Ovary (tissue), 3 donors: ENCODE measurements at regions not wholly inside any gene's neighbourhood (a gene's known extent, or its start where the extent isn't known, plus 50 kb on each side); places are given as distances from the start of the nearest gene placed in this dataset.

ENCODE experiments used
- POLR2A ChIP-seq: fragments of 450-650 bp; IDR thresholded peaks from one replicate; pipeline ENCODE4 v1.6.1; 2017; ENCODE audit warnings: antibody characterized with exemption, mild to moderate bottlenecking, moderate library complexity
- TF ChIP-seq, protein P1 (sequence below), 3 donors: fragments of 450-650 bp in 2 of 3; fragments of 200-600 bp in 1 of 3; IDR thresholded peaks; one replicate each; pipeline versions ENCODE4 v1.5.1 to v1.8.0; 2016 to 2022; ENCODE audit warnings: antibody characterized with exemption in 3 of 3, mild to moderate bottlenecking in 1 of 3
- donor health status: DM: no; HTN: no; CAD: no.

DNA sequence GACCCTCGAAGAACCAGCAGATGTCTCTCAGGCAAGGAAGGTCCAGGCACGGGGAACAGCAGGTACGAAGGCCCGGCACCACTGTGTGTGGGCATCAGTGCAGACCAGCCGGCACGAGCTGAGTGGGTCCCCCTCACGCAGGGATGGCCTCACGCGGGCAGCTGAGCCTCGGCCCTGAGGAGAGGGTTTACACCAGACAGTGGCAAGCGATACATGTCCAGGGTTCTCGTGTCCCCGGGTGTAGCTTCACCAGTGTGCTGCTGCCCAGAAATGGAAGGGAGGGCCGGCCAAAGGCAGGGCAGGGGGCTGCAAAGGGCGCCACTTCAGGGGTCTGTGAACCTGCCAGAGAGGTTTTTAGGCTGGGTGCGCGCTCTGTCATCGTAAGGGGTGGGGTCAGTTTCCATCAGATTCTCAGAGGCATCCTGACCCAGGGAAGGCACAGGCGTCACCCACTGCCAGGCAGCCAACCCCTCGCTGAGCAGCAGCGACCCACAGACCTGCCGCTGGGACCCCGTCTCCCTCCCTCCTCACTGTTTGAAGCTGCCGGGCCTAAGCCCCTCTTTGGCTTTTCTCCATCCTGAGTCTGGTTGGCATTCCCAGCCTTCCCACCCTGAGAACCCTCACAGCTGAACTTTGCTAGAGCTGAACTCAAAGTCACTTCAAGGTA, 107.0 kb downstream of the CPZ start:
- TF ChIP-seq POLR2A, result no peak
- TF ChIP-seq, protein P1, sequence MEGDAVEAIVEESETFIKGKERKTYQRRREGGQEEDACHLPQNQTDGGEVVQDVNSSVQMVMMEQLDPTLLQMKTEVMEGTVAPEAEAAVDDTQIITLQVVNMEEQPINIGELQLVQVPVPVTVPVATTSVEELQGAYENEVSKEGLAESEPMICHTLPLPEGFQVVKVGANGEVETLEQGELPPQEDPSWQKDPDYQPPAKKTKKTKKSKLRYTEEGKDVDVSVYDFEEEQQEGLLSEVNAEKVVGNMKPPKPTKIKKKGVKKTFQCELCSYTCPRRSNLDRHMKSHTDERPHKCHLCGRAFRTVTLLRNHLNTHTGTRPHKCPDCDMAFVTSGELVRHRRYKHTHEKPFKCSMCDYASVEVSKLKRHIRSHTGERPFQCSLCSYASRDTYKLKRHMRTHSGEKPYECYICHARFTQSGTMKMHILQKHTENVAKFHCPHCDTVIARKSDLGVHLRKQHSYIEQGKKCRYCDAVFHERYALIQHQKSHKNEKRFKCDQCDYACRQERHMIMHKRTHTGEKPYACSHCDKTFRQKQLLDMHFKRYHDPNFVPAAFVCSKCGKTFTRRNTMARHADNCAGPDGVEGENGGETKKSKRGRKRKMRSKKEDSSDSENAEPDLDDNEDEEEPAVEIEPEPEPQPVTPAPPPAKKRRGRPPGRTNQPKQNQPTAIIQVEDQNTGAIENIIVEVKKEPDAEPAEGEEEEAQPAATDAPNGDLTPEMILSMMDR (IDR thresholded peaks at IDR 0.05), result no peak
